ENCODE measurements at regions not wholly inside any gene's neighbourhood (a gene's known extent, or its start where the extent isn't known, plus 50 kb on each side); places are given as distances from the start of the nearest gene placed in this dataset.
"Not testable (repeated sequence)": the region's sequence is repeated elsewhere in the genome, so short reads cannot be mapped to it uniquely, and the experiment has no call there.

DNA sequence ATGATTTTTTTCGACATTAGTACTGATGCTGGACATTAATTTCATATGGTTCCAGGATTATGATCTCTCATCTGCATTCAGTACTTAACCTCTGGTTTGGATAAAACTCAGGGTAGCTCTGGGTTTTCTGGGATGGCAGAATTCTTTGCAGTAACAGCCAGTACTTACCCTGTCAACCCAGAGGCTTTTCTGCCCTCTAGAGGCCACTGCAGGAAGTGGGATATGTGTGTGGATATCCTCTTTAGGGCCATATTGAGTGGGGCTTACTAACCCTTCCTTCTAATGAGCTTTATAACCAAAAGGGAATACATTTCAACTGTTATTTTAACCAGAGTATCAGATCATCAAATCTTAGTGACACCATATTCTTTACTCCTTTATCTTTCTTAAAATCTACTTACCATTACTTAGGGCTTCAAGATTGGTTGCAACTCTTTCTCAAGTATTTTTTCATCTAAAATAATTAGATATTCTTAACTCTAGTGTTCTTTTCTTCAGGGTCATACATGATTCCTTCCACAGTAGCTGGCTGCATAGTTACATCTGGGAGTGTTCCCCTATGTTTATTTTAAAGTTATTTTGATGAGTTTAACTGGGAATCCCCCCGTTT lies 488.0 kb upstream of the STXBP6 start:
- DNase-seq = no peak

DNA sequence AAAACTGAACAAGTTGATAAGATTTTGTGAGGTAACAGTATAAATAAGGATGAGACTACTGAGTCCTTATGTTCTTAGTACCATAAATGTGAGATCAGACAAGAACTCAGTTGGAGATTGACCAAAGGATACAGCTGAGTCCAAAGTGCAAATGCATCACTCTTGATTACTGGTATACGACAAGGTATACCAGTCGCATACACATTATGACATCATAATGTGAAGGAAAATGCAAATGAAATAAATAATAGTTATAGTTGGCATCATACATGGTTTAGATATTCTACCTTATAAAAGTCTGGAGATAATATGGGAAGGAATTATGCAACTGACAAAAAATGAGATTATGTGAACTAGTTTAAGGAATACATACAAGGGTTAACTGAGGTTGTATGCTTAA lies 476.3 kb upstream of the STXBP6 start:
- DNase-seq = no peak

GRCh38 chr14:25522926-25523325 lies 473.0 kb upstream of the STXBP6 start:
- no peak for DNase-seq

GRCh38 chr14:25522116-25522515 lies 472.2 kb upstream of the STXBP6 start:
- no peak for DNase-seq

DNA sequence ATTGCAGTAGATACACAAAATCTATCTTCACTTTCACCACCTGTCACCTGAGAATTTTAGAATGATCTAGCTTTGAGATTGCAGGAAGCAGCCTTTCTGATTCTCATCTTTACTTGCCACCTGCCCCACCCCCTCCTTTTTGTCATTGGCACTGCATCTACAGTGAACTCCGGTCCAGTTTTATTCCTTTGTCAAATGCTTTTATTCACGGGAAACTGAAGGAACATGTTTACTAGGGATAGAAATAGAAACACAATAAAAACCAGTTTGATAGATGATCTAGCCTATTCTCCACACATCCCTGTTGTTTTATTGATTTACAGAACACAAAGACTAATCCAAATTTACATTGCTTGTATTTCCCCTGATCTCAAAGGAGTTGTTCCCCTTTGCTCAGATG lies 471.7 kb upstream of the STXBP6 start:
- DNase-seq = no peak

- no peak for DNase-seq
These were observed 470.9 kb upstream of the STXBP6 start for GRCh38 chr14:25520821-25521220.

- no peak for DNase-seq
These were observed 468.4 kb upstream of the STXBP6 start for GRCh38 chr14:25518364-25518763.

DNA sequence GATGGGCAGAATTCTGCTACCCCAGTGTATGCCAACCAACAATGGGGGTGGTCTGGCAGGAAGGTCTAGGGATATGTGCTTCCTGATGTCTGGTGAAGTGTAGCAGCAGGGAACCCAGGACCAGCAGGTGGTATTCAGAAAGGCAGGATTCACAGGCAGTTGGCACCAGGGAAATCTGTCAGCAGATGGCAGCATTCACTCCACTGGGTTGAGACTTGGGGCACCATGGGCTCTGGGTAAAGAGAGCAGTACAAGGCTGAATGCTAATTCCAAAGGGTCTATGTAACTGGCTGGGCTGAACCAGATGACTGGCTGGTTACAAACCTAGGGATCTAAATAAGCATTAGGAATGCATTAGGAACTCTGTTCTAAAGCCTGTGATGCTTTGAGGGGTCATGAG lies 466.9 kb upstream of the STXBP6 start:
- DNase-seq = no peak

- DNase-seq = no peak
These were observed 458.9 kb upstream of the STXBP6 start for GRCh38 chr14:25508845-25509244.

DNA sequence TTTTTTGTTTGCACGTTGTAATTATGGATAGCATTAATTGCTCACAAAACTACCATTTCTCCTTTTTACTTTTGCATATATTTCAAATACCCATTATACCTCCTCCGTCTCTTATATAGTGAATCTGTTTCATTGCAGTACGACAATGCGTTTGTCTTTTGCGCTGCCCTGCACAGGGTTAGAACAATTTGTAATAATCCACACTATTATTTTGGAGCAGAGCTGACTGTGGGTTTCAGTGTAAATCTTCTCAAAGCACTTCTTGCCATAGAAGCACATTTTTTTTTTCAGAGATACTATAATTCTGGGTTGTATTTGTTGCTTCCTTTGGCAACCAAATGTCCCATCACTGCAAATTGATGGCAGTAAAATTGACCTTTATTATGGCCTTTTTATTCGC lies 451.8 kb upstream of the STXBP6 start:
- DNase-seq = no peak

GRCh38 chr14:25488961-25489360 lies 439.0 kb upstream of the STXBP6 start:
- DNase-seq = no peak

DNA sequence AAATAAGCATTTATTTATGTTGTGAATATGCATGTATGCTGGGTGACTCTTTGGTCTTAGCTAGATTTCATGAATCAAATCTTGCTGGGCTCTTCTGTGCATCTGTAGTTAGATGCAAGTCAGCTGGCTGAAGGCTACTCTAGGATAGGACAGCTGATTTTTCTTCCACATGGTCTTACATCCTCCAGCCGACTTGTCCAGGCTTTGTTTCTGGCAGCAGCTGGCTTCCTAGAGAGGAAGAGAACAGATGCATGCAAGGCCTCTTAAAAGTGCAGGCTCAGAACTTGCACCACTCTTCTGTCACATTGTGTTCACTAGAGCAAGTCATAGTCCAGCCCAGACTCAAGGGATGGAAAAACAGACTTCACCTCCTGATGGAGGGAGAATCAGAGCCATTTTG lies 435.4 kb upstream of the STXBP6 start:
- no peak for DNase-seq

DNA sequence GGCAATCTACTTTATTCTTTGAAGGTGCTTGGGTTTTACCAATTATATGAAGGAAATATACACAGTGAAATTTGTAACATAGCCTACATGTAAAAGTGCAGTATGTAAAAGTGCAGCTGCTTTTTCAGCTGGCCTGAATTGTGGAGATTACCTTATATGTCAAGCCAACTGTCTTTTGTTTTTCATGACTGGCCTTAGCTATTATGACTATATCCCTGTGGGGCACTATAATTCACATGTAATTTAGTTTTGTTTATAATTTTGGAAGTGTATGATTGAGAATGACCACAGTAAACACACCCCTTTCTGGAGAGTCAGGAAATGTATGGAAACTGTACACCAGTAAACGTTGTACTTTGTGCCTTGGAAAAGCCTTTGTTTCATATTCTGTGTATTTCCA lies 435.0 kb upstream of the STXBP6 start:
- no peak for DNase-seq

DNA sequence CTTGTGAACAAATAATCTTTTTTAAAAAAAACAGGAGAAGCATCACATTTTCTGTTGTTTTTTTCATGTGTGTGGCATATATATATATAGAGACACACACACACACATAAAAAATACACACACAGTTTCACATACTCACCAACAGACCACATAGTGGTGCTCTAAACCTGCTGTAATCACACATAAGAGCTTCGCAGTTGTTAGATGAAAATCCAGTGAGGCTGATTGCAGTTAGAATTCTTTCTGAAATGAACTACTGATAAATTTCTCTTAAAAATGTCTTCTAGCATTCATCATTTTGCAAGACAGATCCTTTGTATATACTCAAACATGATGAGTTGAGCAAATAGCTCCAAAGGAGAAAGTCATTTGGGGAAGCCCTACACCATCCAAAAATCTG lies 434.3 kb upstream of the STXBP6 start:
- no peak for DNase-seq

DNA sequence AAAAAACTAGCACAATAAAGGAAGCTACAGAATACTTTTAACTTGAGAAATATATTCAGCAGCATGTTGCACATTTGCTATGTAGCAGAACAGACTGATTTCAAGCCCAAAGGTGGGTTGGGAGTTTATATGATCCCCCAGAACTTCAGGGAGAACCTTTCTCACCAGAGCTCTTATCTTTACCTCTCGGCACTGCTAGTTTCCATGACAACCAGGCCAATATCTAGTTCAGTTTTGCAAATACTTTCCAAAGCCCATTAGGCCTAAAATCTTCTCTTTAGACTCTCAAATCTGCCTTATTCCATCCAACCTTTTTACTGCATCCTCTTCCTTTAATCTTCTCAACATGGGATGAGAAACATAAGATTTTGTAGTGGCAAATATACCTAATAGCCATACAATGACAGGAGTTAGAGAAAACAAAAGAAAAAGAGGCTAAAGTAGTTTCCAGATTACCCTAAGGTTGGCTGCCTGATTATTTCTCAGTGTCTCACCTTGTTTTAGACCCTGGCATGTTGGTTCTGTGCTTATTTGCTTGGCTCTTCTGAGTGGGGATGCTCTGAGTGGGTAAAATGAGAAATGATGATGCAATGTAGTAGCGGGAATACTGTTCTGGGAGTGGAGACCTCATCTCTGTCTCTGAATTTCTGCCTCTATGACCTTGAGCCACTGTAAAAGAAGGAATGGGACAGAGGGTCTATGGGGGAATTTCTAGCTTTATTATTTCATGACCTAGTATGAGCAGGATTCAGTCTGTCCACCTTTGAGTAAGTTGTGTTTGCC lies 427.6 kb upstream of the STXBP6 start:
- DNase-seq = no peak

DNA sequence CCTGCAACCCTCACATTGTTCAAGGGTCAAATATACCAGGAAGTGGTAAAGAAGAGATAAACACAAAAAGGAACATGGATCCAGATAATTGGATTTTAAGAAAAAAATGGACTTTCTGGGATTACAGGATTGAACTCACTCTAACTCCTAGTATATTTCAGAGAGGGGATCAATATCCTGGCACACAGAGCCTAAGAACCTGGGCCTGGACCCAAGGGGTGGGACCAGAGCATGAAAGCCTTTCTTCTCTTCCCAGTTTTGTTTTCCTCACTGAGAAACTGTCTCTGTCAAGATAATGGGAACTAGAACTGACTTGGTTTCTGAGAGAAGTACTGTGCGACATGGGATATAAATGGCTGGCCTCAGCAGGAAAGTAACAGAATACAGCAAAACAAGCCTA lies 422.8 kb upstream of the STXBP6 start:
- no peak for DNase-seq

DNA sequence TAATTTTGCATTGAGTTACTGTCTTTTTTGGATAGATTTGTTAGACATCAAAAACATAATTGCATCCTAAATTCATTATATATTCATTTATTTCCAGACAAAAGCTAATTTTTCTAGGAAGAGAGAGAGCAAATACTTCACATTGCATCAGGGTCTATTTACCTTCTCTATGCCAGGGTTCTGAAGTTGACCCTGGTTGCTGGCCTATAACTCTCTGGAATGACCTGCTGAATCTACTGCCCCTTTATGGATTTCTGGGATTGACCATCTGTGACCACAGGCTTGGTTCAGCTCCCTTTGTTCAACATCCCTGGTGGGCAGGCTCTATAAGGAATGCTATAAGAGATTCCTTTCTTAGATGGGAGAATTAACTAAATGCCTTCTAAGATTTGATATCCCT lies 414.8 kb upstream of the STXBP6 start:
- no peak for DNase-seq

DNA sequence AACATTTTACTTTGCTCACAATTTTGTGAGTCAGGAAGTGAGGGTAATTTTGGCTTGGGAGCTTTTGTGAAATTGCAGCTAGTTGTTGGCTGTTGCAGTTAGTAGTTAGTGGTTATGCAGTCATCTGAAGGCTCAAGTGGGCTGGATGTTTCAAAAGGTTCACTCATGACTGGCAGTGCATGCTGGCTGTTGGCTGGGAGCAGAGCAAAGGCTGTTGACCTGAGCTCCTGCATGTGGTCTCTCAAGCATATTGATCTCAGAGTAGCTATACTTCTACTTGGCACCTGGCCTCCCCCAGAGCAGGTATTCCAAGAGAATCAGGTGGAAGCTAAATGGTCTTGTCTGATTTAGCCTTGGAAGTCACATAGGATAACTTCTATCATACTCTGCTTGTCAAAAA lies 414.1 kb upstream of the STXBP6 start:
- no peak for DNase-seq

DNA sequence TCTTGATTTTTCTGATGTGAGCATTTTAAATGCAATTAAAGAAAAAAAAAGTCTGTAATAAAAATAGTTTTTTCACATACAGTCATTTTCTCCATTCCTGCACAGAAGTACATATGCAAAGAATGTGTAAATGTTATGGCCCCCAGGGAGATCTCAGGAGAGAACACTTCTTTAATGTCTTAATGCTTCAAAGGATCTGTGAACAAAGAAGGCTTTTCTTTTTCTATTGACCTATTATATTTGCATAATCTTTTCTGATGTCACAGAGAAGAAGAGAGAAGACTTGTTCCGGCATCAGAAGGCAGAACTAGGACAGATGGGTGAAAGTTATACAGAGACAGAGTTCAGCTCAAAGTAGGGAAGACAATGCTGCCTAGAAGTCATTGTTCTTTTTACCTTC lies 413.5 kb upstream of the STXBP6 start:
- DNase-seq = no peak

DNA sequence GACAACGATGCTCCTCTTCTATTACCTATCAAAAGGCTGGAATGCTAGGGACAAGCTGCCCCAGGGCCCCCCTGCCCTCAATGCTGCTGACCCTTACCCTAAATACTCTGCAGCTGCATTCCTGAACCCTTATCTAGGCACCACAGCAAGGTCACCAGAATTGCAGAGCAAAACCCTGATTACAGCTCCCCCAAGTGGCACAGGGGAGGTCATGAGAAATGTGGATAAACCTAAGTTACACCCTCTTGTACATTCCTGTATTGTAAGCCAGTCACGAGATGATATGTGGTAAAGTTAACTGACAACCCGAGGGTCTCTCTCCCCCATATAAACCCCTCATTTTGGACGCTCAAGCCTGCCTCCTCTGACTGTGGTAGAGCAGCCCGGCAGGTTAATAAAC lies 411.8 kb upstream of the STXBP6 start:
- no peak for DNase-seq

DNA sequence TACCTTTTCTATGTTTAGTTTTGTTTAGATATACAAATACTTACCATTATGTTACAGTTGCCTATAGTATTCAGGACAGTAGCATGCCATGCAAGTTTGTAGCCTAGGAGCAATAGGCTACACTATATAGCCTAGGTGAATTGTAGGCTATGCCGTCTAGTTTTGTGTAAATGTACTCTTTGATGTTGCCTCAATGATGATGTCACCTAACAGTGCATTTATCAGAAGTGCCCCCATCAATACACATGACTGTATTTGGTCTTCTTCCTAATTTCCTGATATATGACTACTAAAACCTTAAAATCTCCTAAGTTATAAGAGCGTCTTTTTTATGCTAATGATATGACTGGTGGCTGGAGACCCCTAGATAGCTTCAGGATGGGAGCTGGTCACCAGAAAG lies 394.4 kb upstream of the STXBP6 start:
- no peak for DNase-seq

DNA sequence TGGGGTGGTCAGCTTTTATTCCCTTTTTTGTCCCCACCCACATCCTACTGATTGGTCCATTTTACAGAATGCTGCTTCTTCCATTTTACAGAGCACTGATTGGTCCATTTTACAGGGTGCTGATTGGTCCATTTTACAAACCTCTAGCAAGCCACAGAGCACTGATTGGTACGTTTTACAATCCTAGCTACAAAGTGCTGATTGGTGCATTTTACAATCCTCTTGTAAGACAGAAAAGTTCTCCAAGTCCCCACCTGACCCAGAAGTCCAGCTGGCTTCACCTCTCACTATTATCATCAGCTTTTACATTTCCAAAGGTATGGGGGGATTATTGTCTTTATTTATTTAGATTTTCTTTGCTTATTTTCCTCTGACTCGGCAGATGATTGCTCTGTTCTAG lies 390.4 kb upstream of the STXBP6 start:
- DNase-seq = not testable (repeated sequence)

DNA sequence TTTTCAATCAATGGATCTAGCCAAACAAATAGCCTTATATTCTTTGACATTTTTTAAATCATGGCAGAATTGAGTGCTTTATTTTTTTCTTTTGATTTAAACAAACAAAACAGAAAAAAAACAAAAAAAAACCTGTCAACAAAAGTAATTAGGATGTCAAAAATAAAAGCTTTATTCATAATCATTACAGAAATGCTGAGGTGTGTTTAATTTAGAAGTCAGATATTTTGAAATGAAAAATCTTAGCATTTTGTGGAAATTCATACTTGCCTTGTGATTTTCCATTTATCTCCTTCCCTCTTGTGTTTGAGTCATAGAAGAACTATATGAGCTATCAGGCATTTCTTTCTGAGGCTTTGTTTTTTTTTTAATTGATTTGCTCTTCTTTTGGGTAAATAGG lies 387.0 kb upstream of the STXBP6 start:
- no peak for DNase-seq

DNA sequence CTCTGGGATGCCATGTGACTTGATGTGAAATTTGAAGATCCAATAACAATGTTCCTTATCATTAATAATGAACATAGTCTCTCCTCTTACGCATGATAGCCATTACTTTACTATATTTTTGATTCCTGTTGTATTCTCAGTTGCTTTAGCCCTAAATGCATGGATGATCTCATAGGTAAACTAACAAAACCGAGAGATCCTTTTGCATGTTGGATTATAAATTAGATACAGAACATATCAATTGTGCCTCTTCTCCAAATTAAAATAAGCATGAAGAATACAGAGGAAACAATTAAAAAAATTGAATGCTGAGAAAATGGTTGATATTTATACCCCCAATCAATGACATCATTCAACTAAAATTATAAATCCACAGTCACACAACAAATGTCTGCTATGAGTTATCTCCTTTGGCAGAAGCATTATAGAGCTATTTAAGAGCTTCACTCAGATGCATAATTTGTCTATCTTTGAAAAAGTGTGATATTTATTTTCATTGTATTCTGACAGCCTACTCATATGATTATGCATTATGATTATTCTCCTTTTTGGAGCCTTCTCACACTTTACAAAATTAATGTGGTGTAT lies 386.4 kb upstream of the STXBP6 start:
- DNase-seq = no peak
